ENCODE measurements at regions not wholly inside any gene's neighbourhood (a gene's known extent, or its start where the extent isn't known, plus 50 kb on each side); places are given as distances from the start of the nearest gene placed in this dataset.

DNA sequence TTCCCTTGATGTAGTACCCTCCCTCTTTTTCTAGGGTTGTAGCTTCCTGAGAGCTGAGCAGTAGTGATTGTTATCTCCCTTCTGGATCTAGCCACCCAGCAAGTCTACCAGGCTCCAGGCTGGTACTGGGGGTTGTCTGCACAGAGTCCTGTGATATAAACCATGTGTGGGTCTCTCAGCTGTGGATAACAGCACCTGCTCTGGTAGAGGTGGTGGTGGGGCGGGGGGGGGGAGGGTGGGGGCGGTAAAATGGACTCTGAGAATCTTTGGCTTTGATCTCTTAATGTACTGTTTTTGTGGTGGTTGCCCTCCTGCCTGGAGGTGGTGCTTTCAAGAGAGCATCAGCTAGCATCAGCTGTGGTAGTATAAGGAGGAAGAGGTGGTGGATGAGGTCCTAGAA, 302.0 kb upstream of the CHRM2 start:
- TF ChIP-seq ELF4 (IDR thresholded peaks at IDR 0.05) (no peak), L3MBTL2 (conservative IDR thresholded peaks at IDR 0.05) (no peak), LEF1 (IDR thresholded peaks at IDR 0.05; ENCODE audit: borderline replicate concordance) (no peak), NFRKB (IDR thresholded peaks at IDR 0.05) (no peak), ZNF384 (IDR thresholded peaks at IDR 0.05) (no peak), FOXA1 (IDR thresholded peaks at IDR 0.05) (no peak), HDGF (IDR thresholded peaks at IDR 0.05; ENCODE audit: borderline replicate concordance) (no peak), PKNOX1 (IDR thresholded peaks at IDR 0.05) (no peak), FOXK2 (IDR thresholded peaks at IDR 0.05) (no peak), CTBP1 (IDR thresholded peaks at IDR 0.05; ENCODE audit: borderline replicate concordance) (no peak), SP1 (IDR thresholded peaks at IDR 0.05) (no peak), ARNT (IDR thresholded peaks at IDR 0.05) (no peak), TARDBP (IDR thresholded peaks at IDR 0.05) (no peak), FOXM1 (IDR thresholded peaks at IDR 0.05; ENCODE audit: borderline replicate concordance) (no peak), SUZ12 (IDR thresholded peaks at IDR 0.05) (no peak), BHLHE40 (IDR thresholded peaks at IDR 0.05; ENCODE audit: borderline replicate concordance) (no peak)
- POLR2A ChIA-PET: no interaction called here
- CTCF ChIA-PET: no interaction called here
- DNase-seq (ENCODE audit: extremely low spot score): no peak

DNA sequence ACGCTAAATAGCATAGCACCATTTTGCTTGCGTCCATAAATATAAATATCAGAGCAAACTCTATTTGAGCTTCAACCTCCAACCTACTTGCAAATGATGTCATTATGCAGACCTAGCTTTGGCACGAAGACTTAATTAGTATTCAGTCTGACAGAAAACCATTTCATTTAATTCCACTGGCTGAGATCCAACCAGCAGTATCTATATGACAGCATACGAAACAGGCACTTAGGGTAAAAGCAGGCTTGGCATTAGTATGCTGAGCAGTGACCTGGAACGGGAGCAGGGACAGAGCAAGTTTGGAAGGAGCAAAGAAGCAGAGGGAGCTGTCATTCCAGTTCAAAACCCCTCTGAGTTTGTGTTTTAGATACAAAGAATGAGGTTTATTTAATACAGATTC, 312.5 kb upstream of the CHRM2 start:
- CTCF ChIA-PET: interaction anchor here (0.6 kb wide), 1 partner anchor 149 kb away, joined by 5 read pairs; no protein-coding TSS in a partner anchor
- DNase-seq (ENCODE audit: extremely low spot score): no peak
- POLR2A ChIA-PET: no interaction called here
- TF ChIP-seq HDGF (IDR thresholded peaks at IDR 0.05; ENCODE audit: borderline replicate concordance): no peak
- TF ChIP-seq ZNF384 (IDR thresholded peaks at IDR 0.05): no peak
- TF ChIP-seq SUZ12 (IDR thresholded peaks at IDR 0.05): no peak

GRCh38 chr7:136551618-136552017, 316.8 kb upstream of the CHRM2 start:
- no peak for DNase-seq (ENCODE audit: extremely low spot score)
- POLR2A ChIA-PET: no interaction called here
- CTCF ChIA-PET: interaction anchor here (0.5 kb wide), 1 partner anchor 944 kb away, joined by 5 read pairs; no protein-coding TSS in a partner anchor
- no peak for TF ChIP-seq FOXK2 (IDR thresholded peaks at IDR 0.05)

DNA sequence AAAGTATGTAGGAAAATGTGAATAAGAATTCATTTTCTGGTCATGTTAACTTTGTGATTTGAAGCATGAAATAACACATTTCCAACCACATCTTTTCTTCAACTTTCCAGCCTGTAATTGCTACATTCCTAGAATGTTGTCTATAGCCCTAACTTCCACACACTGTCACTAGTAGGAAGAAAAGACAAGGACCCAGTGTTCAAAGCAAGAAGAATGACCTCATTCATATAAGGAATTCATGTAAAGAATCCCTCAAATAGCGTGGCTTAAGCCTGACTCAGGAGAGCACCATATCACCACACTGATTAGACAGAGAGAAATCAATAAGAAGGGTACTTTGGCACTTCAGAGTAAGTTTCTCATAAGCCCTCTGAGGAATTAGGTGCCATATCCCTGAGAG, 318.7 kb upstream of the CHRM2 start:
- POLR2A ChIA-PET: no interaction called here

DNA sequence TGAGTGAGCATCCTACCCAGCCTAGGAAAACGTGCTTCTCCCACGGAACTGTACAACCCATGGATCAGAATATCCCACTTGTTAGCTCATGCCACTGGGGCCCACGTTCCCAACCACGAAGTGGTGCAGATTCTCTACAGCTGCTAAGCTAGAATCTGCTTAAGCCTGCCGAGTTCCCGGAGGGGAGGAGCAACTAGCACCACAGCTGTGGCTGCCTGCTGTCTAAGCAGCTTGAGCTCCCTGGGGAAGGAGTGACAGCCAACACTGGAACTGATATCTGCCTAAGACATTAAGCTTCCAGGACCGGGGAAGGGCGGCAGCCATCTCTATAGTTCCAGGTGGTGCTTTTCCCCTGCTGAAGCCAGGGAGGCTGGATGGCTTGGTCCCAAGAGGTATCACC, 334.7 kb upstream of the CHRM2 start:
- no peak for DNase-seq (ENCODE audit: extremely low spot score)
- TF ChIP-seq CTBP1 (IDR thresholded peaks at IDR 0.05; ENCODE audit: borderline replicate concordance) (no peak), SP1 (IDR thresholded peaks at IDR 0.05) (no peak), FOXA1 (IDR thresholded peaks at IDR 0.05) (no peak), TARDBP (IDR thresholded peaks at IDR 0.05) (no peak), ELF4 (IDR thresholded peaks at IDR 0.05) (no peak), BHLHE40 (IDR thresholded peaks at IDR 0.05; ENCODE audit: borderline replicate concordance) (no peak), FOXM1 (IDR thresholded peaks at IDR 0.05; ENCODE audit: borderline replicate concordance) (no peak)
- POLR2A ChIA-PET: no interaction called here
- CTCF ChIA-PET: no interaction called here

More for the DNA sequence above, 318.7 kb upstream of the CHRM2 start:
- CTCF ChIA-PET: no interaction called here
- TF ChIP-seq TARDBP (IDR thresholded peaks at IDR 0.05) (no peak), NFRKB (IDR thresholded peaks at IDR 0.05) (no peak), FOXK2 (IDR thresholded peaks at IDR 0.05) (no peak), BHLHE40 (IDR thresholded peaks at IDR 0.05; ENCODE audit: borderline replicate concordance) (no peak), CTBP1 (IDR thresholded peaks at IDR 0.05; ENCODE audit: borderline replicate concordance) (no peak), ARNT (IDR thresholded peaks at IDR 0.05) (no peak), SP1 (IDR thresholded peaks at IDR 0.05) (no peak), ZNF384 (IDR thresholded peaks at IDR 0.05) (no peak), SUZ12 (IDR thresholded peaks at IDR 0.05) (no peak), FOXA1 (IDR thresholded peaks at IDR 0.05) (no peak), LEF1 (IDR thresholded peaks at IDR 0.05; ENCODE audit: borderline replicate concordance) (no peak), HDGF (IDR thresholded peaks at IDR 0.05; ENCODE audit: borderline replicate concordance) (no peak), PKNOX1 (IDR thresholded peaks at IDR 0.05) (no peak), ELF4 (IDR thresholded peaks at IDR 0.05) (no peak), L3MBTL2 (conservative IDR thresholded peaks at IDR 0.05) (no peak)
- no peak for DNase-seq (ENCODE audit: extremely low spot score)

DNA sequence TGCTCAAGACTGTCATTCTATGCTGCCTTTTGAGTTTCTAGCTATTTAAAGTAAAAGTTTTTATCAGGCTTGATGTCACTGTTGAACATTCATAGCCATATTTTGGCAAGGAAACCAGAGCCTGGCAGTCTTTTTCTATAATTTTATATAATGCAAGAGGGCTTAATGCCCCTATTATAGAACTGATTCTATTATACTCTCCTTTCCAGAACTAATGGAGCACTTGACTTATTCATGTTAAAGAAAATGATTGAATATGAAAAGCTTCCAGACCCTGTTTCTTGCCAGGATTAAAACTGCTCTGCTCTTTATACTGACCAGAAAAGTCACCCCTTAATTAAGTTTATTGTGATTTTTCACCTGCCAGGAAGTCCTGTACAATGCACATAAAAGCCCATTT, 337.6 kb upstream of the CHRM2 start:
- TF ChIP-seq FOXM1 (IDR thresholded peaks at IDR 0.05; ENCODE audit: borderline replicate concordance) (no peak), SP1 (IDR thresholded peaks at IDR 0.05) (no peak), ZNF384 (IDR thresholded peaks at IDR 0.05) (no peak), FOXA1 (IDR thresholded peaks at IDR 0.05) (no peak)
- no peak for DNase-seq (ENCODE audit: extremely low spot score)
- ChIA-PET POLR2A (no interaction called here), CTCF (no interaction called here)

- CTCF ChIA-PET: no interaction called here
- TF ChIP-seq ZNF384 (IDR thresholded peaks at IDR 0.05) (no peak), ELF4 (IDR thresholded peaks at IDR 0.05) (no peak), PKNOX1 (IDR thresholded peaks at IDR 0.05) (no peak), BHLHE40 (IDR thresholded peaks at IDR 0.05; ENCODE audit: borderline replicate concordance) (no peak), HDGF (IDR thresholded peaks at IDR 0.05; ENCODE audit: borderline replicate concordance) (no peak)
Measured at GRCh38 chr7:136528329-136528728, 340.1 kb upstream of the CHRM2 start.

More at GRCh38 chr7:136528329-136528728, 340.1 kb upstream of the CHRM2 start:
- no peak for DNase-seq (ENCODE audit: extremely low spot score)
- POLR2A ChIA-PET: no interaction called here

All from HEK293T (cell line).